GM13976 (cell line): ENCODE measurements at regions not wholly inside any gene's neighbourhood (a gene's known extent, or its start where the extent isn't known, plus 50 kb on each side); places are given as distances from the start of the nearest gene placed in this dataset.

Source experiments
- DNase-seq: peaks from one replicate; pipeline ENCODE4 v3.0.0; 2012; ENCODE audit warnings: low spot score
- in situ Hi-C: fragments of 300-500 bp; cut with MboI; formaldehyde crosslinking; loops from one replicate; pipeline ENCODE4 v1.12.0; 2022; ENCODE audit warnings: low sequenced_read_pairs, mixed read lengths, inconsistent platforms; ENCODE audit not compliant: unreplicated experiment
- TF ChIP-seq, protein P1 (sequence below): IDR thresholded peaks from 2 replicates; pipeline ENCODE4 v1.5.1; 2012; ENCODE audit warnings: borderline replicate concordance, mild to moderate bottlenecking; ENCODE audit not compliant: insufficient read depth; ENCODE audit errors: extremely low read depth, missing control alignments, control extremely low read depth

DNA sequence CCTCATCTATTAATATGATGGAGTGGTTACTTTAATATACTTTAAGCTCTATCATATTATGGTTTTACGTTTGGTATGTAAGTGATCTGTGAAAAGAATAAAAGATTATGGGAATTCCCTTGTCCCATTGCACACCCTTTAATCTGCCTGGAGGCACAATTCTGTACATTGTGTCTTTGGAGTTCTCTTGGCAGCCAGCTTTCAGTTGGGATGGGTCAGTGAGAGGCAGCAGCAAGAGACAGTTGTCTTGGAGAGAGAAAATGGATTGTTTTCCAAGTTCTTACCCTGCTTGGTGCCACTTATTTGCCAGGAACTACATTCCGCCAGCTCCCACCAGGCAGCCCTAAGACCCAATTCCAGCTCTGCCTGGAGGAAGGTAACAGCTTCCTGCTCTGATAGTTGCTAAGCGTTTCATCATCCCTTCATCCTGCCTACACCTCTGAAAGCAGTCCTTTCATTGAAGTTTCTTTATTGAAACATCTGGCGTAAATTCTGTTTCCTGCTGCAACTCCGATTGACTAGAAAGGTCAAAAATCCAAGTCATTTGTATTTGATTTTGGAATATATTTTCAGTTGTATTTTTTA lies 365.2 kb downstream of the AKAIN1 start:
- TF ChIP-seq, protein P1, sequence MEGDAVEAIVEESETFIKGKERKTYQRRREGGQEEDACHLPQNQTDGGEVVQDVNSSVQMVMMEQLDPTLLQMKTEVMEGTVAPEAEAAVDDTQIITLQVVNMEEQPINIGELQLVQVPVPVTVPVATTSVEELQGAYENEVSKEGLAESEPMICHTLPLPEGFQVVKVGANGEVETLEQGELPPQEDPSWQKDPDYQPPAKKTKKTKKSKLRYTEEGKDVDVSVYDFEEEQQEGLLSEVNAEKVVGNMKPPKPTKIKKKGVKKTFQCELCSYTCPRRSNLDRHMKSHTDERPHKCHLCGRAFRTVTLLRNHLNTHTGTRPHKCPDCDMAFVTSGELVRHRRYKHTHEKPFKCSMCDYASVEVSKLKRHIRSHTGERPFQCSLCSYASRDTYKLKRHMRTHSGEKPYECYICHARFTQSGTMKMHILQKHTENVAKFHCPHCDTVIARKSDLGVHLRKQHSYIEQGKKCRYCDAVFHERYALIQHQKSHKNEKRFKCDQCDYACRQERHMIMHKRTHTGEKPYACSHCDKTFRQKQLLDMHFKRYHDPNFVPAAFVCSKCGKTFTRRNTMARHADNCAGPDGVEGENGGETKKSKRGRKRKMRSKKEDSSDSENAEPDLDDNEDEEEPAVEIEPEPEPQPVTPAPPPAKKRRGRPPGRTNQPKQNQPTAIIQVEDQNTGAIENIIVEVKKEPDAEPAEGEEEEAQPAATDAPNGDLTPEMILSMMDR, result no peak
- in situ Hi-C loops, result no loop called here
- no peak for DNase-seq

DNA sequence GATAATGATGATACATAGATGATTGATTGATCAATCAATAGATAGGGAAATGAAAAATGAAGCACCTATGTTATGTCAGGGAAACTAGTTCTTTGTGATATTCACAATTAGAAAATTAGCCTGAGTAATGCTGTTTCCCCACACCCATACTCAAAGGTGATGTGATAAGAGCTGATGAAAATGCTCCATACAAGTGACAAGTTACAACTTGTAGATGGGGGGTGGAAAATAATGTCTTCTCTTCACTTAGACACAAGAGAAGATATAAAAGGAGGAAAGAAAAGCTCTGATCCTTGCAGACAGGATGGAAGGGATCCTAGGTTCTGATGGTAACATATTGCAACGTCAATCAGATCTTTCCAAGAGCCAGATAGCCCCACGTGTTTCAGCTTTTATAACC lies 365.9 kb downstream of the AKAIN1 start:
- TF ChIP-seq, protein P1, result no peak
- in situ Hi-C loops, result no loop called here

DNA sequence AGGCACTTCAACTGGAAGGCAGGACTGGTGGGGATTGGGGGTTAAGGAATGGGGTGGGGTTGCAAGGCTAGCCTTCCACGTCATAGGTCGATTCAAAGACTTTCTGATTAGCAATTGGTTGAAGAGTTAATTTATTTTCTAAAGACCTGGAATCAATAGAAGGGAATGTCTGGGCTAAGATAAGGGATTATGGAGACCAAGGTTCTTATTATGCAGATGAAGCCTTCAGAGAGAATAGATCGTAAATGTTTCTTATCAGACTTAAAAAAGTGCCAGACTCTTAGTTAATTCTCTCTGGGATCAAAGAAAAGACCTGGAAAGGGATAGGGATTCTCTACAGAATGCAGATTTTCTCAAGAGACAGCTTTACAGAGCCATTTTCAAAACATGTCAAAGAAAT lies 368.0 kb upstream of the DLGAP1 start:
- DNase-seq, result no peak
- TF ChIP-seq, protein P1, result no peak
- in situ Hi-C loops, result no loop called here

More for the DNA sequence above, 365.9 kb downstream of the AKAIN1 start:
- no peak for DNase-seq

DNA sequence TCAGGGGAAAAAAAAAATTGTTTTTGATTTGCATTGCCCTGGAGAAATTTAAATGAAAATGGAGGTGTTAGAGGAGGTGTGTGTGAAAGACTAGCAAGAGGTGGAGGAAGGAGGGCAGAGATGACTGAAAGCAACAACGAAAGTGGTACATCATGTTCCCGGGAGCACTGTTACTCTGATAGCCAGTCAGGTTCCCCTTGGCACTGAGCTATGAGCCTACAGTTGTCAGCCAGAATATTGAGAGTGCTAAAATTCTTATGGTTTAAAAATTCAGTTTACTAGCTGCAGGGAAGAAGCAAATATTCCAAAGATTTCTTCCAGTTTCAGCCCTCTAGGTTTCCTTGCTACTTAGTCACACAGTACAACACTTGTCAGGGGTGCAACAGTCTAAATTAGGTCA lies 366.7 kb upstream of the DLGAP1 start:
- TF ChIP-seq, protein P1, result no peak
- DNase-seq, result no peak
- in situ Hi-C loops, result no loop called here

DNA sequence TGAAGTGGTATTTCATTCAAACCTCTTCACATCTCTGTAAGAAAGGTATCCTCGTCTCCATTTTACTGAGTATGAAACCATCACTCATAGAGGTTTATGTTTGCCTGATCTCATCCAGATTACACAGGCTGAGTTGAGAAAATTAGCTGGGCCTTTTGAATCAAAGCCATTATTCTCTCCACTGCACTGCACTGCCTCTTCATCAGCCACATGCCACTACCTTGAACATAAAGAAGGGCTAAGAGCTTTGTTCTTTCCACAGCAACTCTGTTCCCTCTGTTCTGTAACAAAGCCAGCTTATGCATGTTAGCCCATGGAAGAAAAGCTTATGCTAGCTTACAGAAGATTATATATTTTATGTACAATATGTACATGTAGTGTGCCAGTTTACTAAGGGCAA lies 362.6 kb upstream of the DLGAP1 start:
- TF ChIP-seq, protein P1, result no peak
- in situ Hi-C loops, result no loop called here
- no peak for DNase-seq

DNA sequence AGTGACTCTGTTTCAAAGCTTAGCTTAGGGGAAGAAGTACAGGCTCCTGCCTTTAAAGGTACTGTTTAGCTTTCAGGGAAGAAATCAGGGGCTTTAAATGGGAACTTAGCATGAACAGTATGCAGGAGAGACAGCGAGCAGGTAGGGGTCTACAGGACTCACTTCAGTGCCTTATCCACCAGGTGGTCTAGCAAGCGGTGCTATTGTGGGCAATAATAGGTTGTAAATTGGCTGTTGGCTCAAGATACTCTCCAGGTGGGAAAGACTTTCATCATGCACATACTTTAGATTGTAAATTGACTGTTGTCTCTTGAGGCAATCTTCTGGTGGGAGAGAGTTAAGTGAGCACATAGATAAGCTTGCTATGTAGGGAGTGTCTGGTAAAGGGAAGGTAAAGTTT lies 358.6 kb upstream of the DLGAP1 start:
- no peak for DNase-seq
- in situ Hi-C loops, result no loop called here
- TF ChIP-seq, protein P1, result no peak
